Lower lobe of right lung (tissue), 2 donors: ENCODE measurements at regions not wholly inside any gene's neighbourhood (a gene's known extent, or its start where the extent isn't known, plus 50 kb on each side); places are given as distances from the start of the nearest gene placed in this dataset.
"Not testable (repeated sequence)": the region's sequence is repeated elsewhere in the genome, so short reads cannot be mapped to it uniquely, and the experiment has no call there.

Experiments
- ATAC-seq, 2 donors: fragments of 200-7000 bp; cut with Tn5 transposase; one replicate each; pipeline ENCODE4 v1.9.1; 2020 to 2022; ENCODE audit warnings: mild to moderate bottlenecking in 2 of 2, moderate library complexity in 2 of 2
- DNase-seq: peaks from one replicate; pipeline ENCODE4 v3.0.0-alpha.2; 2020
- H3K27ac ChIP-seq: fragments of 200-600 bp; one replicate; pipeline ENCODE4 v1.8.0; 2022
- H3K27me3 ChIP-seq: fragments of 200-600 bp; one replicate; pipeline ENCODE4 v1.8.0; 2022; ENCODE audit warnings: low read depth
- H3K36me3 ChIP-seq: fragments of 200-600 bp; one replicate; pipeline ENCODE4 v1.8.0; 2022; ENCODE audit warnings: mild to moderate bottlenecking
- H3K4me1 ChIP-seq: fragments of 200-600 bp; one replicate; pipeline ENCODE4 v1.8.0; 2022
- H3K4me3 ChIP-seq: fragments of 200-600 bp; one replicate; pipeline ENCODE4 v1.8.0; 2022; ENCODE audit warnings: mild to moderate bottlenecking
- H3K9me3 ChIP-seq: fragments of 200-600 bp; one replicate; pipeline ENCODE4 v1.8.0; 2022
- intact Hi-C: fragments of 100-400 bp; cut with DNase I; formaldehyde crosslinking; loops from one replicate; pipeline ENCODE4 v1.11.0; 2022
- TF ChIP-seq, protein P1 (sequence below): fragments of 200-600 bp; IDR thresholded peaks from one replicate; pipeline ENCODE4 v1.8.0; 2022; ENCODE audit warnings: antibody characterized with exemption, mild to moderate bottlenecking
- donor health status: DM: no; HTN: yes; CAD: no; lungs with severe emphysema.

DNA sequence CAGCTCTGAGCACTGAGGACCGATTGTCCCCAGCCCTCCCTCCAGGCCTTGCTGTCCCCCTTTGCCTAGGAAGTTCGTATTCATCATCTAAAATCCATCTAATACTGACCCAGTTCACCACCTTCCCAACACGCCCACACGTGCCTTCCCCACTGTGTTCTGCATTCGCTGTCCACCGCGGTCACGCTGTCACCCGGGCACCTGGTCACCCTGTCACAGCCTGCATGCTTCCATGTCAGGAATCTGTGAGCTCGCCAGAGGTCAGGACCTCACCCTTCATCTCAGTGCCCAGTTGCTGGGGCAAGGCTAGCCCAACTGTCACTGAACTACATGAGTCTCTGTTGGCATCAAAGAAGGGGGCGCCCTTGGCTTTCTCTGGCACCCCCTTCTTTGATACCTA, 82.9 kb upstream of the RUFY1 start:
- intact Hi-C loops, result no loop called here
- Histone ChIP-seq H3K36me3 (no peaks in the 10 kb centered on the region), H3K27me3 (no peaks in the 10 kb centered on the region), H3K4me1 (no peaks in the 10 kb centered on the region), H3K4me3 (no peak overlapping the region), H3K9me3 (no peaks in the 10 kb centered on the region), H3K27ac (no peak overlapping the region)
- no peak for DNase-seq
- TF ChIP-seq, protein P1, sequence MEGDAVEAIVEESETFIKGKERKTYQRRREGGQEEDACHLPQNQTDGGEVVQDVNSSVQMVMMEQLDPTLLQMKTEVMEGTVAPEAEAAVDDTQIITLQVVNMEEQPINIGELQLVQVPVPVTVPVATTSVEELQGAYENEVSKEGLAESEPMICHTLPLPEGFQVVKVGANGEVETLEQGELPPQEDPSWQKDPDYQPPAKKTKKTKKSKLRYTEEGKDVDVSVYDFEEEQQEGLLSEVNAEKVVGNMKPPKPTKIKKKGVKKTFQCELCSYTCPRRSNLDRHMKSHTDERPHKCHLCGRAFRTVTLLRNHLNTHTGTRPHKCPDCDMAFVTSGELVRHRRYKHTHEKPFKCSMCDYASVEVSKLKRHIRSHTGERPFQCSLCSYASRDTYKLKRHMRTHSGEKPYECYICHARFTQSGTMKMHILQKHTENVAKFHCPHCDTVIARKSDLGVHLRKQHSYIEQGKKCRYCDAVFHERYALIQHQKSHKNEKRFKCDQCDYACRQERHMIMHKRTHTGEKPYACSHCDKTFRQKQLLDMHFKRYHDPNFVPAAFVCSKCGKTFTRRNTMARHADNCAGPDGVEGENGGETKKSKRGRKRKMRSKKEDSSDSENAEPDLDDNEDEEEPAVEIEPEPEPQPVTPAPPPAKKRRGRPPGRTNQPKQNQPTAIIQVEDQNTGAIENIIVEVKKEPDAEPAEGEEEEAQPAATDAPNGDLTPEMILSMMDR, result no peak
- ATAC-seq, result no peak

- Histone ChIP-seq H3K27ac (no peak overlapping the region), H3K4me3 (no peak overlapping the region), H3K27me3 (no peaks in the 10 kb centered on the region), H3K36me3 (no peaks in the 10 kb centered on the region), H3K4me1 (no peaks in the 10 kb centered on the region), H3K9me3 (no peaks in the 10 kb centered on the region)
- intact Hi-C loops, result no loop called here
- DNase-seq, result no peak
- TF ChIP-seq, protein P1, result no peak
- no peak for ATAC-seq
Measured at GRCh38 chr5:179464631-179465030, 85.7 kb upstream of the RUFY1 start.

DNA sequence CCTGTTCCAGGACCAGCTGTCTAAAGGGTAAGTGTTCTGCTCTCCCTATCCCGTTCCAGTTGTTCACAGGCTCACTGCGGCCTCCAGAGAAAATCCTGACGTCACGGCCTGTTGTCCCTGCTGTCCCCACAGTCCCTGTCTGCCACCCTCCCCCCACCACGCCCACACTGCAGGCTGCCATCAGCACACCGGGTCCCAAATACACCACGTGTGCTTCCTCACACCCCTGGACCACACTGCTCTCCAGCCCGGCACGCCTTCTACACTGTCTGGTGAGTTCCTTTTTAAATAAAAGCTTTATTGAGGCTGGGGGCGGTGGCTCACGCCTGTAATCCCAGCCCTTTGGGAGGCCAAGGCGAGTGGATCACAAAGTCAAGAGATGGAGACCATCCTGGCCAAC, 88.3 kb upstream of the RUFY1 start:
- Histone ChIP-seq H3K9me3 (no peaks in the 10 kb centered on the region), H3K4me3 (no peak overlapping the region), H3K4me1 (no peaks in the 10 kb centered on the region), H3K27ac (no peak overlapping the region), H3K27me3 (no peaks in the 10 kb centered on the region), H3K36me3 (no peaks in the 10 kb centered on the region)
- TF ChIP-seq, protein P1, result no peak
- no peak for ATAC-seq
- no peak for DNase-seq
- intact Hi-C loops, result no loop called here

DNA sequence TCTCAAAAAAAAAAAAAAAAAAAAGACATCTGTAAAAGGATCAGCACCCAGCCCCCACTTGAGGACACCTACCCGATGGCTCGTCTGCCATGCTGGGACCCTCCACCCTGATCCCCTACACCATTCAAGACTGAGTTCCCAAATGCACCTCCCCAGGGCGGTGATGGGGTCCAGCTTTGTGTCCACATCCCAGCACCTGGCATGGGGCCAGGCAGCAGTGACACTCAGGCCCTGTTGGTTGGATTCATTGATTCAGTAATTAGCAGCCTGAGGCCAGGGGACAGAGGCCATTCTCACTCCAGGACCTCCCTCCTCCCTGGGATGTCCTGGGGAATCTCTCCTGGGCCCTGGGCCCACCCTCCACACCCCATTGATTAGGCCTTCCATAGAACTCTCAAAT, 88.8 kb upstream of the RUFY1 start:
- no peak overlapping the region for H3K4me3 ChIP-seq
- ATAC-seq, result no peak
- TF ChIP-seq, protein P1, result no peak
- no peak overlapping the region for H3K27ac ChIP-seq
- no peaks in the 10 kb centered on the region for H3K4me1 ChIP-seq
- no peak for DNase-seq
- H3K9me3 ChIP-seq, result no peaks in the 10 kb centered on the region
- H3K36me3 ChIP-seq, result no peaks in the 10 kb centered on the region
- H3K27me3 ChIP-seq, result no peaks in the 10 kb centered on the region
- intact Hi-C loops, result no loop called here

GRCh38 chr5:179459771-179460170, 90.6 kb upstream of the RUFY1 start:
- H3K36me3 ChIP-seq, result no peaks in the 10 kb centered on the region
- no peak overlapping the region for H3K27ac ChIP-seq
- H3K9me3 ChIP-seq, result no peaks in the 10 kb centered on the region
- DNase-seq (no peak), ATAC-seq (no peak)
- intact Hi-C loops, result no loop called here
- TF ChIP-seq, protein P1, result no peak
- H3K27me3 ChIP-seq, result no peaks in the 10 kb centered on the region
- H3K4me3 ChIP-seq, result no peak overlapping the region
- H3K4me1 ChIP-seq, result no peaks in the 10 kb centered on the region

GRCh38 chr5:179457612-179458011, 92.7 kb upstream of the RUFY1 start:
- Histone ChIP-seq H3K4me3 (no peak overlapping the region), H3K9me3 (no peaks in the 10 kb centered on the region), H3K27ac (no peak overlapping the region), H3K4me1 (no peaks in the 10 kb centered on the region), H3K27me3 (no peaks in the 10 kb centered on the region), H3K36me3 (no peaks in the 10 kb centered on the region)
- ATAC-seq, result no peak
- intact Hi-C loops, result no loop called here
- TF ChIP-seq, protein P1, result no peak
- DNase-seq, result no peak

DNA sequence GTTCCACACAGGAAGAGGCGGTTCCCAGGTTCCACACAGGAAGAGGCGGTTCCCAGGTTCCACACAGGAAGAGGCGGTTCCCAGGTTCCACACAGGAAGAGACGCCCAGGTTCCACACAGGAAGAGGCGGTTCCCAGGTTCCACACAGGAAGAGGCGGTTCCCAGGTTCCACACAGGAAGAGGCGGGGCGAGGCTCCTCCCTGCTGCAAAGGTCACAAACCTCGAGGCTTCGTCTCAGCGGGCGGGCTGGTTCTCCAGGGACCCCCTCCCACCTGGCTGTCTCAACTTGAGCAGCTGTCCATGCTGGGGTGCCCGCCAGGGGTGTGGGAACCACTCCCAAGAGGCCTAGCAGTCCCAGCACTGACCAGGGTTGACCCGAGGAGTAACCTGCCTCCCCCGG, 94.3 kb upstream of the RUFY1 start:
- H3K9me3 ChIP-seq, H3K27me3 ChIP-seq, H3K27ac ChIP-seq, ATAC-seq, H3K36me3 ChIP-seq, DNase-seq, H3K4me3 ChIP-seq, intact Hi-C loops, H3K4me1 ChIP-seq: not testable (repeated sequence)
